ENCODE measurements at regions not wholly inside any gene's neighbourhood (a gene's known extent, or its start where the extent isn't known, plus 50 kb on each side); places are given as distances from the start of the nearest gene placed in this dataset.

- TF ChIP-seq ZNF530 (tag by site-specific recombination; IDR thresholded peaks at IDR 0.05; ENCODE audit: low read depth) (no peak), PATZ1 (tag by site-specific recombination; IDR thresholded peaks at IDR 0.05) (no peak), ZNF10 (tag by site-specific recombination; IDR thresholded peaks at IDR 0.05) (no peak), ZNF155 (tag by site-specific recombination; IDR thresholded peaks at IDR 0.05) (no peak), ZNF114 (tag by site-specific recombination; IDR thresholded peaks at IDR 0.05) (no peak), HOXA7 (CRISPR knock-in tag; IDR thresholded peaks at IDR 0.05; ENCODE audit: borderline replicate concordance) (no peak), GLIS1 (tag by site-specific recombination; IDR thresholded peaks at IDR 0.05) (no peak)
- TF ChIP-seq, protein P1, sequence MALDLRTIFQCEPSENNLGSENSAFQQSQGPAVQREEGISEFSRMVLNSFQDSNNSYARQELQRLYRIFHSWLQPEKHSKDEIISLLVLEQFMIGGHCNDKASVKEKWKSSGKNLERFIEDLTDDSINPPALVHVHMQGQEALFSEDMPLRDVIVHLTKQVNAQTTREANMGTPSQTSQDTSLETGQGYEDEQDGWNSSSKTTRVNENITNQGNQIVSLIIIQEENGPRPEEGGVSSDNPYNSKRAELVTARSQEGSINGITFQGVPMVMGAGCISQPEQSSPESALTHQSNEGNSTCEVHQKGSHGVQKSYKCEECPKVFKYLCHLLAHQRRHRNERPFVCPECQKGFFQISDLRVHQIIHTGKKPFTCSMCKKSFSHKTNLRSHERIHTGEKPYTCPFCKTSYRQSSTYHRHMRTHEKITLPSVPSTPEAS (tag by site-specific recombination; IDR thresholded peaks at IDR 0.05): no peak
- TF ChIP-seq, protein P2, sequence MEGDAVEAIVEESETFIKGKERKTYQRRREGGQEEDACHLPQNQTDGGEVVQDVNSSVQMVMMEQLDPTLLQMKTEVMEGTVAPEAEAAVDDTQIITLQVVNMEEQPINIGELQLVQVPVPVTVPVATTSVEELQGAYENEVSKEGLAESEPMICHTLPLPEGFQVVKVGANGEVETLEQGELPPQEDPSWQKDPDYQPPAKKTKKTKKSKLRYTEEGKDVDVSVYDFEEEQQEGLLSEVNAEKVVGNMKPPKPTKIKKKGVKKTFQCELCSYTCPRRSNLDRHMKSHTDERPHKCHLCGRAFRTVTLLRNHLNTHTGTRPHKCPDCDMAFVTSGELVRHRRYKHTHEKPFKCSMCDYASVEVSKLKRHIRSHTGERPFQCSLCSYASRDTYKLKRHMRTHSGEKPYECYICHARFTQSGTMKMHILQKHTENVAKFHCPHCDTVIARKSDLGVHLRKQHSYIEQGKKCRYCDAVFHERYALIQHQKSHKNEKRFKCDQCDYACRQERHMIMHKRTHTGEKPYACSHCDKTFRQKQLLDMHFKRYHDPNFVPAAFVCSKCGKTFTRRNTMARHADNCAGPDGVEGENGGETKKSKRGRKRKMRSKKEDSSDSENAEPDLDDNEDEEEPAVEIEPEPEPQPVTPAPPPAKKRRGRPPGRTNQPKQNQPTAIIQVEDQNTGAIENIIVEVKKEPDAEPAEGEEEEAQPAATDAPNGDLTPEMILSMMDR (tag by site-specific recombination; IDR thresholded peaks at IDR 0.05): no peak
Observed at GRCh38 chr1:234782791-234783190, 172.8 kb upstream of the IRF2BP2 start.

All from HEK293 (cell line).